Adrenal gland (tissue), 9 donors: ENCODE measurements at regions not wholly inside any gene's neighbourhood (a gene's known extent, or its start where the extent isn't known, plus 50 kb on each side); places are given as distances from the start of the nearest gene placed in this dataset.

ENCODE experiments used
- DNase-seq, 7 donors: peaks; one replicate each; pipeline ENCODE4 v3.0.0-alpha.2; 2019 to 2020
- H3K27ac ChIP-seq, 5 donors: fragments of 200-600 bp; sonication (generic) in 4 of 5; 1 replicate in 3 of 5; 2 replicates in 2 of 5; pipeline versions ENCODE4 v1.5.1 to v1.8.0; 2016 to 2020; ENCODE audit warnings: mild to moderate bottlenecking in 1 of 5
- H3K27me3 ChIP-seq: fragments of 200-600 bp; 2 replicates; pipeline ENCODE4 v1.8.0; 2021
- H3K36me3 ChIP-seq, 2 donors: fragments of 200-600 bp; replicated peaks in 1 of 2; 1 replicate in 1 of 2; 2 replicates in 1 of 2; pipeline versions ENCODE4 v1.5.1 to v1.8.0; 2018 to 2022
- H3K4me1 ChIP-seq, 2 donors: fragments of 200-600 bp; replicated peaks in 1 of 2; 1 replicate in 1 of 2; 2 replicates in 1 of 2; pipeline versions ENCODE4 v1.5.1 to v1.8.0; 2018 to 2021
- H3K4me3 ChIP-seq, 4 donors: fragments of 200-600 bp; sonication (generic) in 3 of 4; one replicate each; pipeline ENCODE4 v1.5.1; 2016 to 2018
- H3K9me3 ChIP-seq, 3 donors: fragments of 200-600 bp; sonication (generic) in 1 of 3; replicated peaks in 1 of 3; 1 replicate in 2 of 3; 2 replicates in 1 of 3; pipeline versions ENCODE4 v1.5.1 to v1.8.0; 2016 to 2021
- CTCF ChIP-seq, 6 experiments: fragments of 450-650 bp in 4 of 6; fragments of 200-600 bp in 2 of 6; sonication (generic) in 1 of 6; IDR thresholded peaks; 1 replicate in 5 of 6; 2 replicates in 1 of 6; pipeline versions ENCODE4 v1.5.1 to v1.8.0; 2016 to 2021; ENCODE audit warnings: antibody characterized with exemption in 6 of 6, mild to moderate bottlenecking in 2 of 6, moderate library complexity in 1 of 6
- POLR2A ChIP-seq, 2 donors: fragments of 450-650 bp; IDR thresholded peaks; one replicate each; pipeline ENCODE4 v1.6.1; 2017; ENCODE audit warnings: antibody characterized with exemption in 2 of 2, mild to moderate bottlenecking in 2 of 2, moderate library complexity in 1 of 2
- WGBS, 4 donors: extraction: QIAGEN DNeasy Blood & Tissue Kit in 2 of 4; methylation state at CpG; one replicate each; pipeline versions ENCODE4 v1.1.5 to v1.1.7; 2013 to 2017; 5-methylcytosine and 5-hydroxymethylcytosine counted together
- intact Hi-C, 2 donors: fragments of 100-400 bp; cut with DNase I; formaldehyde crosslinking; loops; one replicate each; pipeline versions ENCODE4 v1.14.1 to v1.15.0; 2022 to 2023
- donor health status: healthy with polysubstance abuse.
- donor health status: Bipolar disorder and iron deficiency.
- donor health status: DM: yes; HTN: yes; CAD: no.
- donor health status: DM: no; HTN: no; CAD: no.
- donor health status: DM: no; HTN: no; CAD: no.

- no peaks in the 10 kb centered on the region for H3K4me1 ChIP-seq
- no peaks in the 10 kb centered on the region for H3K27me3 ChIP-seq
- no peak overlapping the region for H3K4me3 ChIP-seq
- H3K27ac ChIP-seq: no peak overlapping the region
- no peak for DNase-seq
- no peak for TF ChIP-seq POLR2A (IDR thresholded peaks at IDR 0.05)
- TF ChIP-seq CTCF (IDR thresholded peaks at IDR 0.05): no peak
- intact Hi-C loops: no loop called here
- H3K36me3 ChIP-seq: no peaks in the 10 kb centered on the region
- H3K9me3 ChIP-seq: no peaks in the 10 kb centered on the region
Measured at GRCh38 chr11:97019754-97020153, 629.9 kb downstream of the JRKL start.

- intact Hi-C loops: no loop called here
- no peak for TF ChIP-seq POLR2A (IDR thresholded peaks at IDR 0.05)
- no peak for TF ChIP-seq CTCF (IDR thresholded peaks at IDR 0.05)
- WGBS, 4 donors: 79 to 87% (median 82%) methylated on average over 2 of the region's 2 CpGs
- Histone ChIP-seq H3K4me3 (no peak overlapping the region), H3K27ac (no peak overlapping the region), H3K36me3 (no peaks in the 10 kb centered on the region), H3K27me3 (no peaks in the 10 kb centered on the region), H3K4me1 (no peaks in the 10 kb centered on the region), H3K9me3 (no peaks in the 10 kb centered on the region)
- no peak for DNase-seq
Measured at GRCh38 chr11:97022955-97023354, 633.1 kb downstream of the JRKL start.

- Histone ChIP-seq H3K27ac (no peak overlapping the region), H3K9me3 (no peaks in the 10 kb centered on the region), H3K27me3 (no peaks in the 10 kb centered on the region), H3K36me3 (no peaks in the 10 kb centered on the region), H3K4me3 (no peak overlapping the region), H3K4me1 (no peaks in the 10 kb centered on the region)
- no peak for DNase-seq
- intact Hi-C loops: no loop called here
- WGBS, 4 donors: 90 to 93% (median 92%) methylated on average over 1 of the region's 1 CpG
- no peak for TF ChIP-seq POLR2A (IDR thresholded peaks at IDR 0.05)
- no peak for TF ChIP-seq CTCF (IDR thresholded peaks at IDR 0.05)
Measured at GRCh38 chr11:97028836-97029406, 639.1 kb downstream of the JRKL start.

- intact Hi-C loops: no loop called here
Measured at GRCh38 chr11:97033178-97033577, 643.4 kb downstream of the JRKL start.

More at GRCh38 chr11:97033178-97033577, 643.4 kb downstream of the JRKL start:
- H3K9me3 ChIP-seq: no peaks in the 10 kb centered on the region
- no peak overlapping the region for H3K27ac ChIP-seq
- no peaks in the 10 kb centered on the region for H3K27me3 ChIP-seq
- DNase-seq: no peak
- 66 to 80% (median 72%) methylated on average over 5 of the region's 5 CpGs for WGBS, 4 donors
- no peaks in the 10 kb centered on the region for H3K36me3 ChIP-seq
- H3K4me1 ChIP-seq: no peaks in the 10 kb centered on the region
- no peak for TF ChIP-seq CTCF (IDR thresholded peaks at IDR 0.05)
- no peak for TF ChIP-seq POLR2A (IDR thresholded peaks at IDR 0.05)
- no peak overlapping the region for H3K4me3 ChIP-seq
